ENCODE measurements at regions not wholly inside any gene's neighbourhood (a gene's known extent, or its start where the extent isn't known, plus 50 kb on each side); places are given as distances from the start of the nearest gene placed in this dataset.

- TF ChIP-seq, protein P1, sequence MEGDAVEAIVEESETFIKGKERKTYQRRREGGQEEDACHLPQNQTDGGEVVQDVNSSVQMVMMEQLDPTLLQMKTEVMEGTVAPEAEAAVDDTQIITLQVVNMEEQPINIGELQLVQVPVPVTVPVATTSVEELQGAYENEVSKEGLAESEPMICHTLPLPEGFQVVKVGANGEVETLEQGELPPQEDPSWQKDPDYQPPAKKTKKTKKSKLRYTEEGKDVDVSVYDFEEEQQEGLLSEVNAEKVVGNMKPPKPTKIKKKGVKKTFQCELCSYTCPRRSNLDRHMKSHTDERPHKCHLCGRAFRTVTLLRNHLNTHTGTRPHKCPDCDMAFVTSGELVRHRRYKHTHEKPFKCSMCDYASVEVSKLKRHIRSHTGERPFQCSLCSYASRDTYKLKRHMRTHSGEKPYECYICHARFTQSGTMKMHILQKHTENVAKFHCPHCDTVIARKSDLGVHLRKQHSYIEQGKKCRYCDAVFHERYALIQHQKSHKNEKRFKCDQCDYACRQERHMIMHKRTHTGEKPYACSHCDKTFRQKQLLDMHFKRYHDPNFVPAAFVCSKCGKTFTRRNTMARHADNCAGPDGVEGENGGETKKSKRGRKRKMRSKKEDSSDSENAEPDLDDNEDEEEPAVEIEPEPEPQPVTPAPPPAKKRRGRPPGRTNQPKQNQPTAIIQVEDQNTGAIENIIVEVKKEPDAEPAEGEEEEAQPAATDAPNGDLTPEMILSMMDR (conservative IDR thresholded peaks at IDR 0.05; ENCODE audit: low read depth, low read length), result no peak
- TF ChIP-seq EZH2 (IDR thresholded peaks at IDR 0.05; ENCODE audit: borderline replicate concordance, low read depth, low read length, poor library complexity, severe bottlenecking), result no peak
Measured at GRCh38 chr10:130757821-130758489, 553.6 kb downstream of the TCERG1L start.

Data from A673 (cell line).